ENCODE measurements at regions not wholly inside any gene's neighbourhood (a gene's known extent, or its start where the extent isn't known, plus 50 kb on each side); places are given as distances from the start of the nearest gene placed in this dataset.

DNA sequence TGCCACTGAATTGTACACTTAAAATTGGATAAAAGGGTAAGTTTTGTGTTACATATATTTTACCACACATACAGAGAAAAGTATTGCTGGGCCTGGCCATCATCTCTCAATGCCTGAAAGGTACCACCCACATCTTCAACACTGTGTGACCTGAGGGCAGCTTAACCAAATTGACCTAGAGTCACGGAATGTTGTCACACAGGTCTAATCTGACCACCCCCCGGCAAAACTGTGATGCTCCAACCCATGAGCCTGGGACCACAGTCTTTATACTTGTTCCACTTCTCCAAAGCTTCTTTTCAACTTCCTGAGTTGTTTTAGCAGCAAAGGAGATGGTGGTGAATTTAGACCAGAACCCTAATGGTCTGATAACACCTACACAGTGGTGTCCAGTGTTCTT lies 210.3 kb upstream of the TPM1 start:
- TF ChIP-seq, protein P1, sequence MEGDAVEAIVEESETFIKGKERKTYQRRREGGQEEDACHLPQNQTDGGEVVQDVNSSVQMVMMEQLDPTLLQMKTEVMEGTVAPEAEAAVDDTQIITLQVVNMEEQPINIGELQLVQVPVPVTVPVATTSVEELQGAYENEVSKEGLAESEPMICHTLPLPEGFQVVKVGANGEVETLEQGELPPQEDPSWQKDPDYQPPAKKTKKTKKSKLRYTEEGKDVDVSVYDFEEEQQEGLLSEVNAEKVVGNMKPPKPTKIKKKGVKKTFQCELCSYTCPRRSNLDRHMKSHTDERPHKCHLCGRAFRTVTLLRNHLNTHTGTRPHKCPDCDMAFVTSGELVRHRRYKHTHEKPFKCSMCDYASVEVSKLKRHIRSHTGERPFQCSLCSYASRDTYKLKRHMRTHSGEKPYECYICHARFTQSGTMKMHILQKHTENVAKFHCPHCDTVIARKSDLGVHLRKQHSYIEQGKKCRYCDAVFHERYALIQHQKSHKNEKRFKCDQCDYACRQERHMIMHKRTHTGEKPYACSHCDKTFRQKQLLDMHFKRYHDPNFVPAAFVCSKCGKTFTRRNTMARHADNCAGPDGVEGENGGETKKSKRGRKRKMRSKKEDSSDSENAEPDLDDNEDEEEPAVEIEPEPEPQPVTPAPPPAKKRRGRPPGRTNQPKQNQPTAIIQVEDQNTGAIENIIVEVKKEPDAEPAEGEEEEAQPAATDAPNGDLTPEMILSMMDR (IDR thresholded peaks at IDR 0.05; ENCODE audit: insufficient read depth, low read depth, low read length) = no peak
- no peak for TF ChIP-seq EZH2 (IDR thresholded peaks at IDR 0.05; ENCODE audit: insufficient read depth, low read length)
